HEK293 (cell line): ENCODE measurements at regions not wholly inside any gene's neighbourhood (a gene's known extent, or its start where the extent isn't known, plus 50 kb on each side); places are given as distances from the start of the nearest gene placed in this dataset.

Experiments used
- CTCF ChIA-PET: fragments of 350-600 bp; formaldehyde crosslinking; extraction: SDS; loops from one replicate; lab custom pipeline; 2021; ENCODE audit warnings: antibody characterized with exemption; lab: Yijun Ruan, JAX
- POLR2A ChIA-PET: fragments of 300-600 bp; formaldehyde crosslinking; extraction: SDS; loops from one replicate; lab custom pipeline; 2020; ENCODE audit warnings: antibody characterized with exemption, inconsistent platforms; lab: Yijun Ruan, JAX
- H3K27ac ChIP-seq: fragments of 200-500 bp; sonication (Bioruptor generic); 2 replicates; pipeline ENCODE4 v1.5.1; 2014; ENCODE audit warnings: low read depth, low read length, control low read depth, inconsistent platforms; ENCODE audit errors: extremely low read depth
- H3K36me3 ChIP-seq, 2 experiments: fragments of 200-500 bp in 1 of 2; sonication (Bioruptor generic) in 1 of 2; 1 replicate in 1 of 2; 2 replicates in 1 of 2; pipeline ENCODE4 v1.5.1; 2014 to 2017; ENCODE audit warnings: inconsistent platforms in 2 of 2, low read length in 2 of 2; ENCODE audit not compliant: control insufficient read depth in 2 of 2, insufficient read depth in 1 of 2
- H3K4me1 ChIP-seq: fragments of 200-500 bp; sonication (Bioruptor generic); 2 replicates; pipeline ENCODE4 v1.5.1; 2014; ENCODE audit warnings: mild to moderate bottlenecking, low read length, inconsistent platforms; ENCODE audit not compliant: control insufficient read depth, insufficient read depth
- H3K4me3 ChIP-seq: 2 replicates; pipeline ENCODE4 v1.5.1; 2011; ENCODE audit warnings: low read depth, mild to moderate bottlenecking, control low read depth, low read length, moderate library complexity
- H3K9me3 ChIP-seq: fragments of 200-500 bp; sonication (Bioruptor generic); 2 replicates; pipeline ENCODE4 v1.5.1; 2014; ENCODE audit warnings: low read depth, low read length, inconsistent platforms; ENCODE audit not compliant: control insufficient read depth, insufficient read depth
- GLI4 ChIP-seq: fragments of 450-650 bp; formaldehyde crosslinking; IDR thresholded peaks from 2 replicates; pipeline ENCODE4 v1.5.1; 2016; ENCODE audit warnings: missing biosample characterization, missing genetic modification characterization
- HOXA7 ChIP-seq: sonication (generic); formaldehyde crosslinking; IDR thresholded peaks from 2 replicates; pipeline ENCODE4 v1.8.1; 2022; ENCODE audit warnings: missing genetic modification reagents, borderline replicate concordance
- HOXC10 ChIP-seq: sonication (generic); formaldehyde crosslinking; IDR thresholded peaks from 2 replicates; pipeline ENCODE4 v1.8.1; 2023; ENCODE audit warnings: mild to moderate bottlenecking, missing genetic modification reagents
- MYNN ChIP-seq: fragments of 450-650 bp; formaldehyde crosslinking; IDR thresholded peaks from 2 replicates; pipeline ENCODE4 v1.5.1; 2016; ENCODE audit warnings: missing biosample characterization, missing genetic modification characterization, borderline replicate concordance
- SETDB1 ChIP-seq: IDR thresholded peaks from one replicate; pipeline ENCODE4 v1.6.1; 2017; ENCODE audit warnings: mild to moderate bottlenecking, low read length, moderate library complexity, mixed read lengths; ENCODE audit not compliant: insufficient read length
- ZNF112 ChIP-seq: fragments of 450-650 bp; formaldehyde crosslinking; IDR thresholded peaks from 2 replicates; pipeline ENCODE4 v1.5.0; 2017; ENCODE audit warnings: missing biosample characterization, missing genetic modification characterization
- ZNF146 ChIP-seq: fragments of 450-650 bp; formaldehyde crosslinking; IDR thresholded peaks from 2 replicates; pipeline ENCODE4 v1.5.1; 2016; ENCODE audit warnings: missing biosample characterization, missing genetic modification characterization
- ZNF324 ChIP-seq: fragments of 450-650 bp; formaldehyde crosslinking; IDR thresholded peaks from 2 replicates; pipeline ENCODE4 v1.5.1; 2016; ENCODE audit warnings: missing biosample characterization, missing genetic modification characterization
- ZNF544 ChIP-seq: fragments of 450-650 bp; formaldehyde crosslinking; IDR thresholded peaks from 2 replicates; pipeline ENCODE4 v1.5.0; 2017; ENCODE audit warnings: missing biosample characterization, missing genetic modification characterization
- ZNF558 ChIP-seq: fragments of 450-650 bp; formaldehyde crosslinking; IDR thresholded peaks from 2 replicates; pipeline ENCODE4 v1.5.1; 2016; ENCODE audit warnings: missing biosample characterization, missing genetic modification characterization
- ZNF610 ChIP-seq: fragments of 450-650 bp; formaldehyde crosslinking; IDR thresholded peaks from 2 replicates; pipeline ENCODE4 v1.5.1; 2016; ENCODE audit warnings: missing biosample characterization, missing genetic modification characterization, borderline replicate concordance
- ZNF704 ChIP-seq: fragments of 450-650 bp; formaldehyde crosslinking; IDR thresholded peaks from 2 replicates; pipeline ENCODE4 v1.5.1; 2016; ENCODE audit warnings: missing biosample characterization, missing genetic modification characterization
- ZNF76 ChIP-seq: fragments of 450-650 bp; formaldehyde crosslinking; IDR thresholded peaks from 2 replicates; pipeline ENCODE4; 2016; ENCODE audit warnings: low read depth, missing biosample characterization, missing genetic modification characterization, borderline replicate concordance
- ZNF837 ChIP-seq: fragments of 450-650 bp; formaldehyde crosslinking; IDR thresholded peaks from 2 replicates; pipeline ENCODE4 v1.5.1; 2016; ENCODE audit warnings: missing biosample characterization, missing genetic modification characterization
- TF ChIP-seq, protein P1 (sequence below): fragments of 450-650 bp; formaldehyde crosslinking; IDR thresholded peaks from 2 replicates; pipeline ENCODE4 v1.5.1; 2016; ENCODE audit warnings: missing biosample characterization, missing genetic modification characterization
- TF ChIP-seq, protein P2 (sequence below): fragments of 450-650 bp; formaldehyde crosslinking; IDR thresholded peaks from 2 replicates; pipeline ENCODE4 v1.5.1; 2016; ENCODE audit warnings: missing biosample characterization, missing genetic modification characterization
- TF ChIP-seq, protein P3 (sequence below): fragments of 450-650 bp; formaldehyde crosslinking; IDR thresholded peaks from 2 replicates; pipeline ENCODE4 v1.5.1; 2016; ENCODE audit warnings: missing biosample characterization, missing genetic modification characterization
- TF ChIP-seq, protein P4 (sequence below): fragments of 450-650 bp; formaldehyde crosslinking; IDR thresholded peaks from 2 replicates; pipeline ENCODE4; 2016; ENCODE audit warnings: missing biosample characterization, missing genetic modification characterization

DNA sequence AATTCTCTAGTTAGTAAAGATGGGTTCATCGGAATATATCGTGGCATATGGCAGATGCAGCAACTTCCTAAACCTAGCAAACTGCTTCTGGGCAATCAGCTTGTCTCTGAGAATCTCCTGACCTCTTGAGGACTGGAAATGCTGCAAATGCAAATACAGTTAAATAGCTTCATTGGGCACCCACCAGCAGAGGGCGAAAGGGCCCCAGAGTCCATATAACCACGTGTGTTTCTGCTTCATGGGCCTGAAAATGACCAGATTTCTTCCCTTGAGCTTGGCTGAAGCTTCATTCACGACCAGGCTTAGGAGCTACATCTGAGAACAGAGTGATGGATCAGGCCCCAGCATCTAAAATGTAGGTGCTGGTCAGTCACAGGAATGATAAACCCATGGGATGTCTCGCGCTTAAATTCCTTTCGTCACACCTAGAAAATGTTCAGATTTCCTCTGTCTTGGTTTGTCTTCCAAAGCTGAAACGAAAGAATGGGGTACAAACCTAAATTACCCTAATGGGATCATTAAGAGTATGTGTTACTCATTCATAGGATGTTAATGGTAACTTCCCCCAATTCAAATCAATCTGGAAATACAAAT lies 1482.5 kb upstream of the TMEM132C start:
- TF ChIP-seq ZNF558 (no peak), HOXA7 (CRISPR knock-in tag) (no peak), ZNF544 (tag by site-specific recombination) (no peak), SETDB1 (no peak), MYNN (tag by site-specific recombination) (no peak), ZNF704 (tag by site-specific recombination) (no peak), GLI4 (no peak), ZNF837 (tag by site-specific recombination) (no peak), ZNF112 (tag by site-specific recombination) (no peak), ZNF610 (tag by site-specific recombination) (no peak), ZNF324 (tag by site-specific recombination) (no peak), ZNF146 (tag by site-specific recombination) (no peak), HOXC10 (CRISPR knock-in tag) (no peak), ZNF76 (tag by site-specific recombination) (no peak)
- TF ChIP-seq, protein P1, sequence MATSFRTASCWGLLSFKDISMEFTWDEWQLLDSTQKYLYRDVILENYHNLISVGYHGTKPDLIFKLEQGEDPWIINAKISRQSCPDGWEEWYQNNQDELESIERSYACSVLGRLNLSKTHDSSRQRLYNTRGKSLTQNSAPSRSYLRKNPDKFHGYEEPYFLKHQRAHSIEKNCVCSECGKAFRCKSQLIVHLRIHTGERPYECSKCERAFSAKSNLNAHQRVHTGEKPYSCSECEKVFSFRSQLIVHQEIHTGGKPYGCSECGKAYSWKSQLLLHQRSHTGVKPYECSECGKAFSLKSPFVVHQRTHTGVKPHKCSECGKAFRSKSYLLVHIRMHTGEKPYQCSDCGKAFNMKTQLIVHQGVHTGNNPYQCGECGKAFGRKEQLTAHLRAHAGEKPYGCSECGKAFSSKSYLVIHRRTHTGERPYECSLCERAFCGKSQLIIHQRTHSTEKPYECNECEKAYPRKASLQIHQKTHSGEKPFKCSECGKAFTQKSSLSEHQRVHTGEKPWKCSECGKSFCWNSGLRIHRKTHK: no peak
- TF ChIP-seq, protein P2, sequence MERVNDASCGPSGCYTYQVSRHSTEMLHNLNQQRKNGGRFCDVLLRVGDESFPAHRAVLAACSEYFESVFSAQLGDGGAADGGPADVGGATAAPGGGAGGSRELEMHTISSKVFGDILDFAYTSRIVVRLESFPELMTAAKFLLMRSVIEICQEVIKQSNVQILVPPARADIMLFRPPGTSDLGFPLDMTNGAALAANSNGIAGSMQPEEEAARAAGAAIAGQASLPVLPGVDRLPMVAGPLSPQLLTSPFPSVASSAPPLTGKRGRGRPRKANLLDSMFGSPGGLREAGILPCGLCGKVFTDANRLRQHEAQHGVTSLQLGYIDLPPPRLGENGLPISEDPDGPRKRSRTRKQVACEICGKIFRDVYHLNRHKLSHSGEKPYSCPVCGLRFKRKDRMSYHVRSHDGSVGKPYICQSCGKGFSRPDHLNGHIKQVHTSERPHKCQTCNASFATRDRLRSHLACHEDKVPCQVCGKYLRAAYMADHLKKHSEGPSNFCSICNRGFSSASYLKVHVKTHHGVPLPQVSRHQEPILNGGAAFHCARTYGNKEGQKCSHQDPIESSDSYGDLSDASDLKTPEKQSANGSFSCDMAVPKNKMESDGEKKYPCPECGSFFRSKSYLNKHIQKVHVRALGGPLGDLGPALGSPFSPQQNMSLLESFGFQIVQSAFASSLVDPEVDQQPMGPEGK (tag by site-specific recombination): no peak
- TF ChIP-seq, protein P3, sequence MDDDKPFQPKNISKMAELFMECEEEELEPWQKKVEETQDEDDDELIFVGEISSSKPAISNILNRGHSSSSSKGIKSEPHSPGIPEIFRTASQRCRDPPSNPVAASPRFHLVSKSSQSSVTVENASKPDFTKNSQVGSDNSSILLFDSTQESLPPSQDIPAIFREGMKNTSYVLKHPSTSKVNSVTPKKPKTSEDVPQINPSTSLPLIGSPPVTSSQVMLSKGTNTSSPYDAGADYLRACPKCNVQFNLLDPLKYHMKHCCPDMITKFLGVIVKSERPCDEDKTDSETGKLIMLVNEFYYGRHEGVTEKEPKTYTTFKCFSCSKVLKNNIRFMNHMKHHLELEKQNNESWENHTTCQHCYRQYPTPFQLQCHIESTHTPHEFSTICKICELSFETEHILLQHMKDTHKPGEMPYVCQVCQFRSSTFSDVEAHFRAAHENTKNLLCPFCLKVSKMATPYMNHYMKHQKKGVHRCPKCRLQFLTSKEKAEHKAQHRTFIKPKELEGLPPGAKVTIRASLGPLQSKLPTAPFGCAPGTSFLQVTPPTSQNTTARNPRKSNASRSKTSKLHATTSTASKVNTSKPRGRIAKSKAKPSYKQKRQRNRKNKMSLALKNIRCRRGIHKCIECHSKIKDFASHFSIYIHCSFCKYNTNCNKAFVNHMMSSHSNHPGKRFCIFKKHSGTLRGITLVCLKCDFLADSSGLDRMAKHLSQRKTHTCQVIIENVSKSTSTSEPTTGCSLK: no peak
- TF ChIP-seq, protein P4, sequence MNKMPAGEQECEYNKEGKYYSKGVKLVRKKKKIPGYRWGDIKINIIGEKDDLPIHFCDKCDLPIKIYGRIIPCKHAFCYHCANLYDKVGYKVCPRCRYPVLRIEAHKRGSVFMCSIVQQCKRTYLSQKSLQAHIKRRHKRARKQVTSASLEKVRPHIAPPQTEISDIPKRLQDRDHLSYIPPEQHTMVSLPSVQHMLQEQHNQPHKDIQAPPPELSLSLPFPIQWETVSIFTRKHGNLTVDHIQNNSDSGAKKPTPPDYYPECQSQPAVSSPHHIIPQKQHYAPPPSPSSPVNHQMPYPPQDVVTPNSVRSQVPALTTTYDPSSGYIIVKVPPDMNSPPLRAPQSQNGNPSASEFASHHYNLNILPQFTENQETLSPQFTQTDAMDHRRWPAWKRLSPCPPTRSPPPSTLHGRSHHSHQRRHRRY (tag by site-specific recombination): no peak
- ChIA-PET POLR2A (no interaction called here), CTCF (interaction anchor here (0.6 to 2.2 kb wide), 6 partner anchors 10 to 597 kb away, joined by 3 to 9 read pairs (median 3); no protein-coding TSS in a partner anchor)
- Histone ChIP-seq H3K4me1 (no peaks in the 10 kb centered on the region), H3K4me3 (no peak overlapping the region), H3K9me3 (no peaks in the 10 kb centered on the region), H3K27ac (no peak overlapping the region), H3K36me3 (no peaks in the 10 kb centered on the region)
